SK-N-SH (cell line): ENCODE measurements at regions not wholly inside any gene's neighbourhood (a gene's known extent, or its start where the extent isn't known, plus 50 kb on each side); places are given as distances from the start of the nearest gene placed in this dataset.

Experiments used
- CTCF ChIA-PET: fragments of 300-600, 350-600 bp; formaldehyde crosslinking; extraction: SDS; loops from one replicate; lab custom pipeline; 2021; lab: Yijun Ruan, JAX
- POLR2A ChIA-PET: fragments of 350-600 bp; sonication (Branson Sonifier 250); formaldehyde crosslinking; extraction: SDS; loops from one replicate; lab custom pipeline; 2020; ENCODE audit warnings: antibody characterized with exemption, inconsistent platforms; lab: Yijun Ruan, JAX
- DNase-seq: peaks from one replicate; pipeline ENCODE4 v3.0.0; 2012
- H2AFZ ChIP-seq: fragments of 200-600 bp; sonication (generic); 2 replicates; pipeline ENCODE4 v1.8.1; 2016; ENCODE audit warnings: antibody characterized with exemption, mild to moderate bottlenecking, low read depth
- H3F3A ChIP-seq: fragments of 200-600 bp; sonication (generic); replicated peaks from 2 replicates; pipeline ENCODE3; 2016; ENCODE audit warnings: antibody characterized with exemption, mild to moderate bottlenecking; ENCODE audit not compliant: insufficient read depth
- H3K27ac ChIP-seq, 2 experiments: fragments of 200-500 bp in 1 of 2; fragments of 200-600 bp in 1 of 2; sonication (Bioruptor generic) in 1 of 2; sonication (generic), shearing (Covaris generic) in 1 of 2; 2 replicates each; pipeline versions ENCODE4 v1.5.1 to v1.6.1; 2014 to 2016; ENCODE audit warnings: low read depth in 2 of 2, inconsistent platforms in 1 of 2, low read length in 1 of 2, mild to moderate bottlenecking in 1 of 2, mixed read lengths in 1 of 2
- H3K27me3 ChIP-seq: fragments of 200-600 bp; sonication (generic), shearing (Covaris generic); 2 replicates; pipeline ENCODE4 v1.6.1; 2016; ENCODE audit warnings: mixed run types; ENCODE audit not compliant: insufficient read depth
- H3K36me3 ChIP-seq, 2 experiments: fragments of 200-500 bp in 1 of 2; fragments of 200-600 bp in 1 of 2; sonication (Bioruptor generic) in 1 of 2; sonication (generic) in 1 of 2; replicated peaks in 1 of 2; 2 replicates each; pipeline versions ENCODE3 to v1.5.1; 2014 to 2016; ENCODE audit warnings: low read length in 1 of 2, mild to moderate bottlenecking in 1 of 2; ENCODE audit not compliant: insufficient read depth in 2 of 2, control insufficient read depth in 1 of 2
- H3K4me1 ChIP-seq, 2 experiments: fragments of 200-500 bp in 1 of 2; fragments of 200-600 bp in 1 of 2; sonication (Bioruptor generic) in 1 of 2; sonication (generic), shearing (Covaris generic) in 1 of 2; 2 replicates each; pipeline versions ENCODE4 v1.5.1 to v1.6.1; 2014 to 2016; ENCODE audit warnings: low read depth in 1 of 2, low read length in 1 of 2, mixed run types in 1 of 2; ENCODE audit not compliant: insufficient read depth in 2 of 2, control insufficient read depth in 1 of 2
- H3K4me2 ChIP-seq: fragments of 200-600 bp; sonication (generic), shearing (Covaris generic); 2 replicates; pipeline ENCODE4 v1.6.1; 2017; ENCODE audit warnings: mixed run types
- H3K4me3 ChIP-seq, 2 experiments: fragments of 200-500 bp in 1 of 2; fragments of 200-600 bp in 1 of 2; sonication (Bioruptor generic) in 1 of 2; sonication (generic), shearing (Covaris generic) in 1 of 2; 2 replicates each; pipeline versions ENCODE4 v1.5.1 to v1.8.1; 2014 to 2016; ENCODE audit warnings: low read depth in 2 of 2, inconsistent platforms in 1 of 2, low read length in 1 of 2, mild to moderate bottlenecking in 1 of 2, mixed read lengths in 1 of 2, moderate library complexity in 1 of 2
- H3K79me2 ChIP-seq: fragments of 200-600 bp; sonication (generic); 2 replicates; pipeline ENCODE4 v1.8.1; 2017; ENCODE audit warnings: mild to moderate bottlenecking; ENCODE audit not compliant: insufficient read depth
- H3K9ac ChIP-seq: fragments of 200-600 bp; sonication (generic); 2 replicates; pipeline ENCODE4 v1.6.1; 2017; ENCODE audit warnings: mixed run types
- H3K9me2 ChIP-seq: fragments of 200-600 bp; sonication (generic); 2 replicates; pipeline ENCODE4 v1.6.1; 2017; ENCODE audit warnings: mixed run types
- H3K9me3 ChIP-seq: fragments of 200-600 bp; sonication (generic); 2 replicates; pipeline ENCODE4 v1.6.1; 2017; ENCODE audit warnings: mixed run types, mild to moderate bottlenecking, moderate library complexity
- H4K20me1 ChIP-seq: fragments of 200-600 bp; sonication (generic); 2 replicates; pipeline ENCODE4 v1.6.1; 2017; ENCODE audit warnings: mild to moderate bottlenecking, mixed run types; ENCODE audit not compliant: insufficient read depth
- FOXM1 ChIP-seq: IDR thresholded peaks from 2 replicates; pipeline ENCODE4 v1.4.0; 2012; ENCODE audit warnings: low read depth, mild to moderate bottlenecking
- GABPA ChIP-seq: IDR thresholded peaks from 2 replicates; pipeline ENCODE4 v1.4.0; 2012; ENCODE audit warnings: low read depth, mild to moderate bottlenecking
- NFIC ChIP-seq: IDR thresholded peaks from 2 replicates; pipeline ENCODE4 v1.4.0; 2012; ENCODE audit warnings: borderline replicate concordance
- NRF1 ChIP-seq: IDR thresholded peaks from 2 replicates; pipeline ENCODE4 v1.6.1; 2012; ENCODE audit warnings: low read depth, mild to moderate bottlenecking, low read length
- RCOR1 ChIP-seq: fragments of 150-350 bp; IDR thresholded peaks from 2 replicates; pipeline ENCODE4 v1.6.1; 2017; ENCODE audit warnings: antibody characterized with exemption, low read length
- RFX5 ChIP-seq: IDR thresholded peaks from 2 replicates; pipeline ENCODE4 v1.6.1; 2012; ENCODE audit warnings: mild to moderate bottlenecking, improper control_type of control experiment, low read length
- SIN3A ChIP-seq: IDR thresholded peaks from 2 replicates; pipeline ENCODE4 v1.6.1; 2012; ENCODE audit warnings: low read depth, mild to moderate bottlenecking, low read length, moderate library complexity, borderline replicate concordance
- TAF1 ChIP-seq: IDR thresholded peaks from 2 replicates; pipeline ENCODE4 v1.6.1; 2012; ENCODE audit warnings: low read depth, mild to moderate bottlenecking, low read length, moderate library complexity, borderline replicate concordance
- TCF12 ChIP-seq: IDR thresholded peaks from 2 replicates; pipeline ENCODE4 v1.4.0; 2012
- WGBS: methylation state at CpG from one replicate; pipeline ENCODE4 v1.1.6; 2017; ENCODE audit warnings: low lambda C conversion rate; 5-methylcytosine and 5-hydroxymethylcytosine counted together
- TF ChIP-seq, protein P1 (sequence below): fragments of 150-350 bp; IDR thresholded peaks from 2 replicates; pipeline ENCODE4 v1.6.1; 2016; ENCODE audit warnings: mild to moderate bottlenecking, low read depth, low read length
- TF ChIP-seq, protein P2 (sequence below): IDR thresholded peaks from 2 replicates; pipeline ENCODE4 v1.6.1; 2012; ENCODE audit warnings: mild to moderate bottlenecking, low read depth, low read length, moderate library complexity
- TF ChIP-seq, protein P3 (sequence below): fragments of 200-600 bp; sonication (generic); IDR thresholded peaks from 2 replicates; pipeline ENCODE4 v1.6.1; 2017; ENCODE audit warnings: antibody characterized with exemption, mild to moderate bottlenecking, moderate library complexity
- TF ChIP-seq, protein P4 (sequence below): IDR thresholded peaks from 2 replicates; pipeline ENCODE4 v1.4.0; 2012; ENCODE audit warnings: low read depth, borderline replicate concordance

DNA sequence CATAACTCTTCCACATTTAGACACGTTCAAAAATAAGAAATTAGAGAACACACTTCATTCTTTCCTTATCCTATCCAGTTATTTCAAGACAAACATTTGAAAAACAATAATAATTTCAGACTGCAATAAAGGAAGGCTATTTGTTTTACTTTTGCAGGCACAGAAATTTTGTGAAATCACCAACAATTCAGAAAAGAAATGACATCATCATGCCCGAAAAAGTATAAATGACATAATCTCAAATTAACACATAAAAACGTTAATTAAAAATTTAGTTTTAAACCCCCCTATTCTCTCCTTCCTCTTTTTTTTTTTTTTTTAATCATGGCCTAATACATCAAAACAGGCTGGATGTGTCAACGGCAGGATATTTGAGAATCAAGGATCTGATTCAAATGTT is 468.4 kb upstream of the RBFOX1 start:
- Histone ChIP-seq H3K27me3 (no peaks in the 10 kb centered on the region), H3K36me3 (no peaks in the 10 kb centered on the region), H3K4me1 (no peaks in the 10 kb centered on the region), H3K9me3 (no peaks in the 10 kb centered on the region), H3K9me2 (no peaks in the 10 kb centered on the region), H3K9ac (no peak overlapping the region), H3F3A (no peaks in the 10 kb centered on the region), H3K79me2 (no peaks in the 10 kb centered on the region), H2AFZ (no peak overlapping the region), H3K27ac (no peak overlapping the region), H4K20me1 (no peaks in the 10 kb centered on the region), H3K4me3 (no peak overlapping the region), H3K4me2 (no peak overlapping the region)
- WGBS = 26% methylated on average over 4 of the region's 4 CpGs
- DNase-seq = no peak
- CTCF ChIA-PET = no interaction called here
- POLR2A ChIA-PET = no interaction called here
- TF ChIP-seq GABPA (no peak), SIN3A (no peak), NFIC (no peak), FOXM1 (no peak)
- TF ChIP-seq, protein P1, sequence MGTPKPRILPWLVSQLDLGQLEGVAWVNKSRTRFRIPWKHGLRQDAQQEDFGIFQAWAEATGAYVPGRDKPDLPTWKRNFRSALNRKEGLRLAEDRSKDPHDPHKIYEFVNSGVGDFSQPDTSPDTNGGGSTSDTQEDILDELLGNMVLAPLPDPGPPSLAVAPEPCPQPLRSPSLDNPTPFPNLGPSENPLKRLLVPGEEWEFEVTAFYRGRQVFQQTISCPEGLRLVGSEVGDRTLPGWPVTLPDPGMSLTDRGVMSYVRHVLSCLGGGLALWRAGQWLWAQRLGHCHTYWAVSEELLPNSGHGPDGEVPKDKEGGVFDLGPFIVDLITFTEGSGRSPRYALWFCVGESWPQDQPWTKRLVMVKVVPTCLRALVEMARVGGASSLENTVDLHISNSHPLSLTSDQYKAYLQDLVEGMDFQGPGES = no peak

DNA sequence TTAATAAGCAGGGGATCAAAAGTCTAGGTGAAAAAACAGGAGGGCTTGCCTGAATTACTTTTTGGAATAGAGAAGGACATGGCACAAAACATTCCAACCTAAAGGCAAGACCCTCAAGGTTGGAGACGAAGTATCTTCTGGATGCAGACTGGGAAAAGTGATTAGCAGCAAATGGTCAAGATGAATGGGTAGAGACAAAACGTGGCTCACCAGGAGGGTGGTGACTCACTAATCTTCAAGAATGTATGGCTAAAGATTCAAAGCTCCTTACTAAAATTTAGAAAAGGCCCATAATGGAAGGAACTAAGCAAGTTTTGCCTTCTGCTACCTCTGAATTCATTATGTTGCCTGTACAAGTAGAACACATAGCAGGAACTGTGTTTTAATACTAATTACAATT is 469.5 kb upstream of the RBFOX1 start:
- Histone ChIP-seq H3K27me3 (no peaks in the 10 kb centered on the region), H3K36me3 (no peaks in the 10 kb centered on the region), H3K9me2 (no peaks in the 10 kb centered on the region), H3K27ac (no peak overlapping the region), H2AFZ (no peak overlapping the region), H3K9me3 (no peaks in the 10 kb centered on the region), H3K4me1 (no peaks in the 10 kb centered on the region), H3K79me2 (no peaks in the 10 kb centered on the region), H3K4me3 (no peak overlapping the region), H3K9ac (no peak overlapping the region), H3F3A (no peaks in the 10 kb centered on the region), H4K20me1 (no peaks in the 10 kb centered on the region), H3K4me2 (no peak overlapping the region)
- TF ChIP-seq NRF1 = no peak
- TF ChIP-seq, protein P2, sequence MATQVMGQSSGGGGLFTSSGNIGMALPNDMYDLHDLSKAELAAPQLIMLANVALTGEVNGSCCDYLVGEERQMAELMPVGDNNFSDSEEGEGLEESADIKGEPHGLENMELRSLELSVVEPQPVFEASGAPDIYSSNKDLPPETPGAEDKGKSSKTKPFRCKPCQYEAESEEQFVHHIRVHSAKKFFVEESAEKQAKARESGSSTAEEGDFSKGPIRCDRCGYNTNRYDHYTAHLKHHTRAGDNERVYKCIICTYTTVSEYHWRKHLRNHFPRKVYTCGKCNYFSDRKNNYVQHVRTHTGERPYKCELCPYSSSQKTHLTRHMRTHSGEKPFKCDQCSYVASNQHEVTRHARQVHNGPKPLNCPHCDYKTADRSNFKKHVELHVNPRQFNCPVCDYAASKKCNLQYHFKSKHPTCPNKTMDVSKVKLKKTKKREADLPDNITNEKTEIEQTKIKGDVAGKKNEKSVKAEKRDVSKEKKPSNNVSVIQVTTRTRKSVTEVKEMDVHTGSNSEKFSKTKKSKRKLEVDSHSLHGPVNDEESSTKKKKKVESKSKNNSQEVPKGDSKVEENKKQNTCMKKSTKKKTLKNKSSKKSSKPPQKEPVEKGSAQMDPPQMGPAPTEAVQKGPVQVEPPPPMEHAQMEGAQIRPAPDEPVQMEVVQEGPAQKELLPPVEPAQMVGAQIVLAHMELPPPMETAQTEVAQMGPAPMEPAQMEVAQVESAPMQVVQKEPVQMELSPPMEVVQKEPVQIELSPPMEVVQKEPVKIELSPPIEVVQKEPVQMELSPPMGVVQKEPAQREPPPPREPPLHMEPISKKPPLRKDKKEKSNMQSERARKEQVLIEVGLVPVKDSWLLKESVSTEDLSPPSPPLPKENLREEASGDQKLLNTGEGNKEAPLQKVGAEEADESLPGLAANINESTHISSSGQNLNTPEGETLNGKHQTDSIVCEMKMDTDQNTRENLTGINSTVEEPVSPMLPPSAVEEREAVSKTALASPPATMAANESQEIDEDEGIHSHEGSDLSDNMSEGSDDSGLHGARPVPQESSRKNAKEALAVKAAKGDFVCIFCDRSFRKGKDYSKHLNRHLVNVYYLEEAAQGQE = no peak
- no peak for TF ChIP-seq RFX5
- TF ChIP-seq, protein P3, sequence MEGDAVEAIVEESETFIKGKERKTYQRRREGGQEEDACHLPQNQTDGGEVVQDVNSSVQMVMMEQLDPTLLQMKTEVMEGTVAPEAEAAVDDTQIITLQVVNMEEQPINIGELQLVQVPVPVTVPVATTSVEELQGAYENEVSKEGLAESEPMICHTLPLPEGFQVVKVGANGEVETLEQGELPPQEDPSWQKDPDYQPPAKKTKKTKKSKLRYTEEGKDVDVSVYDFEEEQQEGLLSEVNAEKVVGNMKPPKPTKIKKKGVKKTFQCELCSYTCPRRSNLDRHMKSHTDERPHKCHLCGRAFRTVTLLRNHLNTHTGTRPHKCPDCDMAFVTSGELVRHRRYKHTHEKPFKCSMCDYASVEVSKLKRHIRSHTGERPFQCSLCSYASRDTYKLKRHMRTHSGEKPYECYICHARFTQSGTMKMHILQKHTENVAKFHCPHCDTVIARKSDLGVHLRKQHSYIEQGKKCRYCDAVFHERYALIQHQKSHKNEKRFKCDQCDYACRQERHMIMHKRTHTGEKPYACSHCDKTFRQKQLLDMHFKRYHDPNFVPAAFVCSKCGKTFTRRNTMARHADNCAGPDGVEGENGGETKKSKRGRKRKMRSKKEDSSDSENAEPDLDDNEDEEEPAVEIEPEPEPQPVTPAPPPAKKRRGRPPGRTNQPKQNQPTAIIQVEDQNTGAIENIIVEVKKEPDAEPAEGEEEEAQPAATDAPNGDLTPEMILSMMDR = no peak
- TF ChIP-seq RCOR1 = no peak
- TF ChIP-seq, protein P1 = no peak
- TF ChIP-seq TCF12 = no peak
- no peak for TF ChIP-seq TAF1
- TF ChIP-seq, protein P4, sequence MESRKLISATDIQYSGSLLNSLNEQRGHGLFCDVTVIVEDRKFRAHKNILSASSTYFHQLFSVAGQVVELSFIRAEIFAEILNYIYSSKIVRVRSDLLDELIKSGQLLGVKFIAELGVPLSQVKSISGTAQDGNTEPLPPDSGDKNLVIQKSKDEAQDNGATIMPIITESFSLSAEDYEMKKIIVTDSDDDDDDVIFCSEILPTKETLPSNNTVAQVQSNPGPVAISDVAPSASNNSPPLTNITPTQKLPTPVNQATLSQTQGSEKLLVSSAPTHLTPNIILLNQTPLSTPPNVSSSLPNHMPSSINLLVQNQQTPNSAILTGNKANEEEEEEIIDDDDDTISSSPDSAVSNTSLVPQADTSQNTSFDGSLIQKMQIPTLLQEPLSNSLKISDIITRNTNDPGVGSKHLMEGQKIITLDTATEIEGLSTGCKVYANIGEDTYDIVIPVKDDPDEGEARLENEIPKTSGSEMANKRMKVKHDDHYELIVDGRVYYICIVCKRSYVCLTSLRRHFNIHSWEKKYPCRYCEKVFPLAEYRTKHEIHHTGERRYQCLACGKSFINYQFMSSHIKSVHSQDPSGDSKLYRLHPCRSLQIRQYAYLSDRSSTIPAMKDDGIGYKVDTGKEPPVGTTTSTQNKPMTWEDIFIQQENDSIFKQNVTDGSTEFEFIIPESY = no peak
- WGBS = 3% methylated on average over 2 of the region's 2 CpGs
- ChIA-PET CTCF (no interaction called here), POLR2A (no interaction called here)
- DNase-seq = no peak
